ENCODE measurements at regions not wholly inside any gene's neighbourhood (a gene's known extent, or its start where the extent isn't known, plus 50 kb on each side); places are given as distances from the start of the nearest gene placed in this dataset.
"Not testable (repeated sequence)": the region's sequence is repeated elsewhere in the genome, so short reads cannot be mapped to it uniquely, and the experiment has no call there.

DNA sequence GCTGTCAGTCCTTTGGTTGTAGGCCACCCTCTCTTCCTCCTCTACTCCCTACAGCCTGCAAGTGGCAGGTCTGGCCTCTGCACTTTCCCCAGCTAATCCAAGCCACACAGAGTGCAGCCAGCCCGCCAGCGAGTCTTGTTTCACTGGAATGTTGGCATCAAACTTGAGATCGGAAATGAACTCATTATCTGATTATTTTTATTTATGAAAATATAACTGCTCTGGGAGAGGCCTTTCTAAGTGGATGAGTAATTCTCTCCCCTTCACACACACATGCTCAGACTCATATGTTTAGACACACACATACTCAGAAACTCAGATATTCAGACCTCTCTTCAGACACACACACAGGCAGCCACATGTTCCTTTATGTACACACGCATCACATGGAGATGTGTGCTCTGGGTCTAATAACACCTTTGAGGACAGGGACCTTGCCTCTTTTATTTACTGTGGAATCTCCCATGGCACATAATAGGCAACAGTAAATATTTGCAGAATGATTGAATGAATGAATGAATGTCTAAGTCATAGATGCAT lies 151.3 kb downstream of the ZFP36L2 start:
- DNase-seq (ENCODE audit: low read depth in 2 of 3, low spot score in 2 of 3) = no peak

GRCh38 chr2:43074592-43075053 lies 151.8 kb downstream of the ZFP36L2 start:
- no peak for DNase-seq (ENCODE audit: low read depth in 2 of 3, low spot score in 2 of 3)

DNA sequence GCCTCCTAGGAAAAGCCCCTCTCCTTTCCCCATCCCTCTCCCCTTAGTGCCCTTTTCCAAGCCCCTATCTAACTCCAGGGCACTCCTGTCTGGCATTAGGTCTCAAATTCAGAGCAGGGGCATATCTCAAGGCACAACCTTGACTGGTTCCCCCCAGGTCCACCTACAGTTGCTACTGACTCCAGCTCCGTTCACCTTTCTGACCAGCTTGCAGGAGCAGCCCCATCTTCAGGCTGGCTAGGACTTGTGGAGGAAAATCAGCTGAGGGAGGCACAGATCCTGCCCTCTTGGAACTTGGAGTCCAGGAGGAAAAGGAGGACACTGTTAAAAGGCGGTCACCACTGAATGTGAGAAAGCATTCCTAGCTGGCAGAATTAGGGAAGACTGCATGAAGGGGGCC lies 152.4 kb downstream of the ZFP36L2 start:
- DNase-seq (ENCODE audit: low read depth in 2 of 3, low spot score in 2 of 3) = no peak

DNA sequence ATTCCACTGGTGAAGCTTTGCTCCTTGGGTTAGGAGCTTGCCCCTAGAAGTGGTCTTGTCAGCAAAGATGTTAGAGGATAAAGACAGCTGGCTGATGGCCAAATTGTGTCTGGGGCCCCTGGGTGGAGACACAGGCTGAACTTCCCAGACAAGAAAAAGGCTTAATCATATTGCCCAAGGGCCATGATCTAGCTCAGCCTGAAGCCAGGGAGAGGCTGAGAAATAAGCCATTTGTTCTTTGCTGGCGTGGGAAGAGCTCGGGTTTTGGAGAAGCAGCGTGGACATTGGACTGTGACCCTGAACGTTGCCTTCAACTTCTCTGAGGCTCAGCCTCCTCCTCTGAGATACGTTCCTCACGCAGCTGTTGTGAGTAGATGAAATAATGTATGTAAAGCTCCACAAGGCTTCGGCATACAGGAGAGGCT lies 153.0 kb downstream of the ZFP36L2 start:
- DNase-seq (ENCODE audit: low read depth in 2 of 3, low spot score in 2 of 3) = peak in 1 of 3 donors; percentile 35

DNA sequence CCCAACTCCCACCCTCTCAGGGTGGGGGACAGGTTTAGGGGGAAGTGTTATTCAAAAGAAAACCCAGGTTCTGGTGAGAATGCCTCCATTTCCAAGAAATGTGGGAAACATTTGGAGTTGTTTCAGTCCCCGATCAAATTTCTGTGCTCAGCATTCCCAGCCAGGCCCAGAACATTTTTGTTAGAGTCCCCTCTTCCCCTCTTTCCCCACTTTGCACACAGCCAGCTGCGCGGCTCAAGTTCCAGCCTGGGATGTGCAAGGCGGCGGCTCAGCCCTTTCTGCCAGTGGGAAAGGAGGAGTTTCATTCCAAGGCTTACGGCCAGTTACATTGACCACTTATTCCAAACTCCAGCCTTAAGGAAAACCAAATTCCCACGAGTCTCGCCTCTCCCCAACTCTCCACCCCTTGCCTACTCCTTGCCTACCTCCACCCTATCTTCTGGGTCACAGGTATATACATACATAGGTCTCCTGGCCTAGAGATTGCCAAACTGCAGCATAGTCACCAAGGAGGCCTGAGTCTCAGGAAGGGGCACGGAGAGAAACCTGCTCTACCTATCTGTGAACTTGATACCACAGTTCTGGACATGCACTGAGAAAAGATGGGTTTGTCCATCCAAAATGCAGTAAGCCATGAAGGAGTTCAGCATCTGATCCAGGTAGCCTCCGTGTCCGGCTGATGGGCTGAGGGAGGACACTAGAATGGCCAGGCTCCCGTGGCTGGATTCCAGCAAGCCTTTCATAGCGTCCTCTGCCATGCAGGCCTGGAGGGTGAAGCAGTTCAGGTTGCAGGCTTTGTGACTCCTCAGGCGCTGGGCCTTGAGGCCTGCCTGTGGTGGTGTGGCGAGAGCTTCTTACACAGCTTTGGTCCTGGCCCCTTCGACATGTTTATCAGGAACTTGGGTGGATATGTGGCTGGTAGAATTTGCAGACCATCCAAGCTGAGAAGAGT lies 154.5 kb downstream of the ZFP36L2 start:
- DNase-seq (ENCODE audit: low read depth in 2 of 3, low spot score in 2 of 3) = no peak

- no peak for DNase-seq (ENCODE audit: low read depth in 2 of 3, low spot score in 2 of 3)
Measured at GRCh38 chr2:43070676-43071502, 155.5 kb downstream of the ZFP36L2 start.

- no peak for DNase-seq (ENCODE audit: low read depth in 2 of 3, low spot score in 2 of 3)
Measured at GRCh38 chr2:43070030-43070429, 156.4 kb downstream of the ZFP36L2 start.

- no peak for DNase-seq (ENCODE audit: low read depth in 2 of 3, low spot score in 2 of 3)
Measured at GRCh38 chr2:43068631-43069517, 157.5 kb downstream of the ZFP36L2 start.

GRCh38 chr2:43068041-43068533 lies 158.3 kb downstream of the ZFP36L2 start:
- no peak for DNase-seq (ENCODE audit: low read depth in 2 of 3, low spot score in 2 of 3)

DNA sequence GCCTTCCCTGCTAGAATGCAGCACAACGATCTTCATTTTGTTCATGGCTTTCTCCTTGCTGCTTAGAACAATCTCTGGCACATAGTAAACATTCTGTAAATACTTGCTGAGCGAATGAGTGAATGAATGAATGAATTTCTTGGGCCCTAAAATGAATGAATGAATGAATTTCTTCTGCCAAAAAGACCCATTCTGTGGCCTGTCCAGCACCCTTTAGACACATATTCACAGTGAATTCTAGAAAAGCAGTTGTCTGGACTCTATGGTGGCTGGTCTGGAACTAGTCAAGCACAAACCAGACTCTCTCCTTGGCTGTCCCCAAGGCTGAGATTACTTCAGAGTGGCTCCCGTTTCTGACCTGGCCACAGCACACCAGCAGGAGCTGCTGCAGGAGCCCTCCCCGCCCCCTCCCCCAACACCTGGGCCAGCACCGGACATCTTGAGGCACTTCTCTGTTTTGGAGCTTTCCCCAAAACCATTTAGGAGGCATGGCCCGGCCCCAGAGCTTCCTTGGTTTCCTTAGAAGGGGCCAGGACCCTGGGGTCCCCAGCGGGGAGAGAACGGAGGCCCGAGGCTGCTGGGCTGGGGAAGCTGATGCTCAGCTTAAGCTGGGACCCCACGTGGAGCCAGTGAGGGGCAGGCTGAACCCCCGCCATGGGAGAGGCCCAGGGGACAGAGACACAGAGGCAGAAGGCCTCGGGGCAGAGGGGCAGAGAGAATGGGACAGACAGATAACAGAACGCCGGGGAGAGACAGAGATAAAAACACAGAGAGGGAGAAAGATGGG lies 159.0 kb downstream of the ZFP36L2 start:
- DNase-seq (ENCODE audit: low read depth in 2 of 3, low spot score in 2 of 3) = no peak

GRCh38 chr2:43066541-43067253 lies 159.7 kb downstream of the ZFP36L2 start:
- DNase-seq (ENCODE audit: low read depth in 2 of 3, low spot score in 2 of 3) = not testable (repeated sequence)

- no peak for DNase-seq (ENCODE audit: low read depth in 2 of 3, low spot score in 2 of 3)
Measured at GRCh38 chr2:43065871-43066270, 160.5 kb downstream of the ZFP36L2 start.

DNA sequence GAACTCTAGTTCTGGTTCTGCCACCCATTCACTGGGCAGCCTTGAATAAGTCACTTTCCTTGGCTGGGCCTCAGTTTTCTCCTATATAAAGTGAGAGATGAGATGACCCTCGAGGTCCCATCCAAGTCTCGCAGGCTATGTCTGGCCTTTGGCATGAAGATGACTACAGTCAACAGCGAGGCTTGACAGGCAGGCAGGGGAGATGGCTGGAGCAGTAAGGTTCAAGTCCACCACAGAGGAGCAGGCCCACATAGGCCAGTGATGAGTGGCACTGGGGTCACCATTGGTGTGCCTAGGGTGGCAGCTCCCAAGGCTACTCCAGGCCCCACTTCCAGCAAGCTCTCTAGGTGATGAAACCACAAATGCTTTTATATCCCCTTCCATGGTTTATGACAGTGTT lies 161.4 kb downstream of the ZFP36L2 start:
- DNase-seq (ENCODE audit: low read depth in 2 of 3, low spot score in 2 of 3) = no peak

DNA sequence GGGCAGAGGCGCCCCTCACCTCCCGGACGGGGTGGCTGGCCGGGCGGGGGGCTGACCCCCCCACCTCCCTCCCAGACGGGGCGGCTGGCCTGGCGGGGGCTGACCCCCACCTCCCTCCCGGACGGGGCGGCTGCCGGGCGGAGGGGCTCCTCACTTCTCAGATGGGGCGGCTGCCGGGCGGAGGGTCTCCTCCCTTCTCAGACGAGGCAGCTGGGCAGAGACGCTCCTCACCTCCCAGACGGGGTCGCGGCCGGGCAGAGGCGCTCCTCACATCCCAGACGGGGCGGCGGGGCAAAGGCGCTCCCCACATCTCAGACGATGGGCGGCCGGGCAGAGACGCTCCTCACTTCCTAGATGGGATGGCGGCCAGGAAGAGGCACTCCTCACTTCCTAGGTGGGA lies 163.3 kb downstream of the ZFP36L2 start:
- not testable (repeated sequence) for DNase-seq (ENCODE audit: low read depth in 2 of 3, low spot score in 2 of 3)

DNA sequence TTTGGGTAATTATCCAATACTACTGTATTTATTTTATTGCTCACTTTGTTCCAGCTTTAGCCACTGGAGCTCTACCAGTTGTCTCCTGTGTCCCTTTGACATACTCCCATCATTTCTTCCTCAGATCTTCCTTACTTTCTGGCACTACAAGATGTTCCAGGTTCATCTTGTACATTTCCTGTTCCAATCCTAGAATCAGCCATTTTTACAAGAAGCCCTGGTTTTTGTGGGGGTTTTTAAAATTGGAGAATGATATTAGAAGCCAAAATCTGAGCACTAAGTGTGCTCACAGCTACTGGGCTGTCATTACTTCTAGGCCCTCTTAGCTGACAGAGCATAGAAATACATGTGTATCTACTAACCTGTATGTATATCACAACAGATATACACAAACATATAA lies 164.3 kb downstream of the ZFP36L2 start:
- no peak for DNase-seq (ENCODE audit: low read depth in 2 of 3, low spot score in 2 of 3)

GRCh38 chr2:43060390-43061016 lies 165.9 kb downstream of the ZFP36L2 start:
- no peak for DNase-seq (ENCODE audit: low read depth in 2 of 3, low spot score in 2 of 3)

DNA sequence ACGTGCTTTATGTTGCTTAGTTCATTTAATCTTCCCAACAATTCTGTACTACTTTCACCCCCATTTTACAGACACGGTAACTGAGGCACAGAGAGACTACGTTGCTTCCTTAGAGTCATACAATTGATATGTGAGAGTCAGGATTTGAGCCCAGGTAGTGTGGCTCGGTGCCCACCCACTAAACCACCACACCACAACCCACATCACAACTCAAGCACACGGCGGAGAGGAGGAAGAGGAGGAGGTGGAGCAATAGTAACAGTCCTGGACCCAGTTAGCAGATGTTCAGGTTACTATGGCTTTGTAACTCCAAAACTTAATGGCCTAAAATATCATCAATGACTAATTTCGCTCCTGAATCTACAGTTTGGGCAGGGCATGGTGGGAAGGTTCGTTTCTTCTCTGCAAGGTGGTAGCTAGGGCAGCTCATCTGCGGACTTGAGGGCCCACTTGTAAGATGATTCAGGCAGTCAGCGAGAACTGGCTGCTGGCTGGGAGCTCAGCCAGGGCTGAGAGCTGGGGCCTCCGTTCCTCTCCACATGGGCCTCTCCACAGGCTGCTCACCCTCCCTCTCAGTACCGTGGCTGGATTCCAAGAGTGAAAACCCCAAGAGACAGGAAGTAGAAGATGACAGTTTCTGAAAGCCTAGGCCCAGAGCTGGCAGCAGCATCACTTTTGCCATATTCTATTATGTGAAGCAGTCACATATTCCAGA lies 167.1 kb downstream of the ZFP36L2 start:
- DNase-seq (ENCODE audit: low read depth in 2 of 3, low spot score in 2 of 3) = peak; percentile 31 to 95 (median 89)

Measured in hematopoietic multipotent progenitor cell (in vitro differentiated cells).